Activated naive CD4-positive, alpha-beta T cell (primary cell): ENCODE measurements at regions not wholly inside any gene's neighbourhood (a gene's known extent, or its start where the extent isn't known, plus 50 kb on each side); places are given as distances from the start of the nearest gene placed in this dataset.

ENCODE experiments used
- DNase-seq, 4 experiments: peaks; one replicate each; lab custom pipeline; 2025; lab: John Stamatoyannopoulos, UW

GRCh38 chr20:52490711-52491430, 299.3 kb upstream of the ZFP64 start:
- DNase-seq, result no peak

- no peak for DNase-seq
Observed at GRCh38 chr20:52484438-52484837, 292.9 kb upstream of the ZFP64 start.

- DNase-seq, result no peak
Observed at GRCh38 chr20:52483382-52483781, 291.8 kb upstream of the ZFP64 start.

- no peak for DNase-seq
Observed at GRCh38 chr20:52482044-52482443, 290.5 kb upstream of the ZFP64 start.

GRCh38 chr20:52481443-52481842, 289.9 kb upstream of the ZFP64 start:
- DNase-seq, result no peak

- no peak for DNase-seq
Observed at GRCh38 chr20:52476074-52476750, 284.6 kb upstream of the ZFP64 start.

GRCh38 chr20:52473186-52473585, 281.6 kb upstream of the ZFP64 start:
- DNase-seq, result no peak

GRCh38 chr20:52470561-52470960, 279.0 kb upstream of the ZFP64 start:
- no peak for DNase-seq

- DNase-seq, result no peak
Observed at GRCh38 chr20:52469128-52469527, 277.5 kb upstream of the ZFP64 start.

- DNase-seq, result no peak
Observed at GRCh38 chr20:52465991-52466390, 274.4 kb upstream of the ZFP64 start.

- DNase-seq, result no peak
Observed at GRCh38 chr20:52461582-52461981, 270.0 kb upstream of the ZFP64 start.

- no peak for DNase-seq
Observed at GRCh38 chr20:52459150-52459549, 267.6 kb upstream of the ZFP64 start.

GRCh38 chr20:52457826-52458225, 266.2 kb upstream of the ZFP64 start:
- no peak for DNase-seq

GRCh38 chr20:52454660-52455059, 263.1 kb upstream of the ZFP64 start:
- no peak for DNase-seq

GRCh38 chr20:52448513-52449232, 257.1 kb upstream of the ZFP64 start:
- DNase-seq, result no peak

- no peak for DNase-seq
Observed at GRCh38 chr20:52447225-52447551, 255.6 kb upstream of the ZFP64 start.

GRCh38 chr20:52446421-52447224, 255.0 kb upstream of the ZFP64 start:
- no peak for DNase-seq

GRCh38 chr20:52444455-52444854, 252.9 kb upstream of the ZFP64 start:
- DNase-seq, result no peak

GRCh38 chr20:52443874-52444273, 252.3 kb upstream of the ZFP64 start:
- no peak for DNase-seq

GRCh38 chr20:52441710-52442109, 250.1 kb upstream of the ZFP64 start:
- DNase-seq, result no peak

- no peak for DNase-seq
Observed at GRCh38 chr20:52439375-52439774, 247.8 kb upstream of the ZFP64 start.

- DNase-seq, result no peak
Observed at GRCh38 chr20:52438326-52438963, 246.9 kb upstream of the ZFP64 start.
